ENCODE measurements at regions not wholly inside any gene's neighbourhood (a gene's known extent, or its start where the extent isn't known, plus 50 kb on each side); places are given as distances from the start of the nearest gene placed in this dataset.

DNA sequence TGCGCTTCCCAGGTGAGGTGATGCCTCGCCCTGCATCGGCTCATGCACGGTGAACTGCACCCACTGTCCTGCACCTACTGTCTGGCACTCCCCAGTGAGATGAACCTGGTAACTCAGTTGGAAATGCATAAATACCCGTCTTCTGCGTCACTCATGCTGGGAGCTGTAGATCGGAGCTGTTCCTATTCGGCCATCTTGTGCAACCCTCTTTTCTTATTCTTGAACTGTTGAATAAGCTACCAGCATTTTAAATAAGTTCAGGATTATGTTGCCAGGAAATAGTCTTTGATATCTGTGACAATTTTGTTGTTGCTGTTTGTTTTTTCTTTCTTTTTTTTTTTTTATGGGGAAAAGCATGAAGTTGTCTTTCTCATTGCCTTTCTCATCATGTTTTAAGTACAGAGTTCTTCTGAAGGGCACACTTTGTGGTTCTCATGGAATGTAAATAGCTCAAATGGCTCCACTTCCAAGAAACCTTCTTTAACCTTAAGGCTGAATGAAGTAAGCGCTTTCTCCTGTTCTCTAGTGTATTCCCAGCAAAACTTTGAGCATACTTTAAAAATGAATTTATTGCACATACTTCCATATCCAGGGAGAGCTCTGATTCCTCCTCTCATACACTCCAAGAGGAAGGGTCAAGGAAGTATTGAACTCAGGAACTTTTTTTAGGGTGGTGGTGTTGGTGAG lies 468.0 kb upstream of the TBL1XR1 start:
- no peaks in the 10 kb centered on the region for H3K36me3 ChIP-seq (ENCODE audit: control insufficient read depth, insufficient read depth, low read length)
- no peaks in the 10 kb centered on the region for H3K27me3 ChIP-seq (ENCODE audit: control insufficient read depth, insufficient read depth, low read length)
- no peak overlapping the region for H3K4me3 ChIP-seq (ENCODE audit: low read depth, low read length)
- TF ChIP-seq, protein P1, sequence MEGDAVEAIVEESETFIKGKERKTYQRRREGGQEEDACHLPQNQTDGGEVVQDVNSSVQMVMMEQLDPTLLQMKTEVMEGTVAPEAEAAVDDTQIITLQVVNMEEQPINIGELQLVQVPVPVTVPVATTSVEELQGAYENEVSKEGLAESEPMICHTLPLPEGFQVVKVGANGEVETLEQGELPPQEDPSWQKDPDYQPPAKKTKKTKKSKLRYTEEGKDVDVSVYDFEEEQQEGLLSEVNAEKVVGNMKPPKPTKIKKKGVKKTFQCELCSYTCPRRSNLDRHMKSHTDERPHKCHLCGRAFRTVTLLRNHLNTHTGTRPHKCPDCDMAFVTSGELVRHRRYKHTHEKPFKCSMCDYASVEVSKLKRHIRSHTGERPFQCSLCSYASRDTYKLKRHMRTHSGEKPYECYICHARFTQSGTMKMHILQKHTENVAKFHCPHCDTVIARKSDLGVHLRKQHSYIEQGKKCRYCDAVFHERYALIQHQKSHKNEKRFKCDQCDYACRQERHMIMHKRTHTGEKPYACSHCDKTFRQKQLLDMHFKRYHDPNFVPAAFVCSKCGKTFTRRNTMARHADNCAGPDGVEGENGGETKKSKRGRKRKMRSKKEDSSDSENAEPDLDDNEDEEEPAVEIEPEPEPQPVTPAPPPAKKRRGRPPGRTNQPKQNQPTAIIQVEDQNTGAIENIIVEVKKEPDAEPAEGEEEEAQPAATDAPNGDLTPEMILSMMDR (IDR thresholded peaks at IDR 0.05; ENCODE audit: insufficient read depth, low read length, severe bottlenecking), result no peak
- no peak for DNase-seq (ENCODE audit: low read depth)
- no peak for FAIRE-seq

DNA sequence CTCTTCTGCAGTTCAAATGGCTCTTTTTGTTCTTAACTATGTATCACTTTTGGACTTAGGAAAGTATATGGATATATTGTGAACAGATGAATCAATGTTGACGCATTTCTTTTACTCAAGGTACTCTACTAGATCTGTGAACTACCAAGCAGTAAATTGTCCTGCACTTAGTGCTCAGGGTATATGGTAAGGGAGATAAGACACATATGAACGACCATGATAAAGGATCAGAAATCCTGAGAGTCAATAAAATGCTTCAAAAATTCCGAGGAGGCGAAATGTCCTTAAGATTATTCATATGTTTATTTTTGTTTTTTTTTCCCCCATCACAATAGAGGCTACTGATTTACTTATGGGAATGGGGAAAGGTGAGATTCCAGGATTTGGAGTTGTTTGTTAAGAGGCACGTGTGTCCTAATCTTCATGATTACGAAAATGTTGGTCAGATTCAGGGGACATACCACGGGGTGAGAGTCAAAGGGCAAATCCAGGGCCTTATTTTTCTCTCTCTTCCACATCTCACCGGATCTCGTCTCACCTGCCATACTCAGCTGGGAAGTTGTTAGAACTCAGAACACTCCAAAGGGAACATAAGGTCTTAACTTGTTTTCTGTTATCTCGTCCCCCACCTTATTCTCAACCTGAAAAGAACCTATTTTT lies 475.1 kb upstream of the TBL1XR1 start:
- H3K4me3 ChIP-seq (ENCODE audit: low read depth, low read length), result no peak overlapping the region
- FAIRE-seq, result no peak
- no peaks in the 10 kb centered on the region for H3K27me3 ChIP-seq (ENCODE audit: control insufficient read depth, insufficient read depth, low read length)
- DNase-seq (ENCODE audit: low read depth), result no peak
- TF ChIP-seq, protein P1 (IDR thresholded peaks at IDR 0.05; ENCODE audit: insufficient read depth, low read length, severe bottlenecking), result no peak
- H3K36me3 ChIP-seq (ENCODE audit: control insufficient read depth, insufficient read depth, low read length), result no peaks in the 10 kb centered on the region

DNA sequence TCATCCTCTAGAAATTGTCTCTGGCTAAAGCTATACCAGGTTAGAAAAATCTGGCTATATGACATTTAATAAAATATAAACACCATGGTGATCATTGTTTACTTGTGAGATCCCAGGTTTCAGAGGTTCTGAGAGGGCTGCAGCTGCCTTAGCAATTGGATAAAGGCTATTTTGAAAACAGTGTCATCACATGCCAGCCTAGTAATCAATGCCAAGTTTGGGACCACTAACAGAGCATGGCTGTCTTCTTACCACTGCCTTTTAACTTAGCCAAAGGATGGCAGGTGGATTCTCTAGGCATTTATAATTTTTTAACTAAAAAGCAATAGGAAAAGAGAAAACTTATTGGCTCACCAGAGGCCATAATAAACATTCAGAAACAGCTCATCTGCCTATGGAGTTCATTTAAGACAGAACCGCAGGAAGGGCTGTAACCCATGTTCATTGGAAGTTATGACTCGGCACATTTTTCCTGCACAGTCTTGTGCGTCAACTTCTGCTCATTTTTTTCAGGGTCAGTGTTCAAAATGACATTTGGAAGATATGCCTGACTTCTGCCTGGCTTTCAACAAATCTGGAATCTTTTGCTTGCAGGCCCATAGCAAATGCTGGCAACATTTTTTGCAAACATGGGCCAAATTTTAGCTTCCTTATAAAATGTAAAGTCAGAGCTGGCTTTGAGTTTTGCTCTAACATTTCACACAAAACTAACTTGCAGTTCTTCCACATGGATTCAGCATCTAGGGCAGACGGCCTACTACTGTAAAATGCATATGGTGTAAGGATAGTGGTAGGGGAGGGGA lies 476.0 kb upstream of the TBL1XR1 start:
- Histone ChIP-seq H3K27me3 (ENCODE audit: control insufficient read depth, insufficient read depth, low read length) (no peaks in the 10 kb centered on the region), H3K36me3 (ENCODE audit: control insufficient read depth, insufficient read depth, low read length) (no peaks in the 10 kb centered on the region), H3K4me3 (ENCODE audit: low read depth, low read length) (no peak overlapping the region)
- TF ChIP-seq, protein P1 (IDR thresholded peaks at IDR 0.05; ENCODE audit: insufficient read depth, low read length, severe bottlenecking), result no peak
- peak; percentile 66 for DNase-seq (ENCODE audit: low read depth)
- no peak for FAIRE-seq

DNA sequence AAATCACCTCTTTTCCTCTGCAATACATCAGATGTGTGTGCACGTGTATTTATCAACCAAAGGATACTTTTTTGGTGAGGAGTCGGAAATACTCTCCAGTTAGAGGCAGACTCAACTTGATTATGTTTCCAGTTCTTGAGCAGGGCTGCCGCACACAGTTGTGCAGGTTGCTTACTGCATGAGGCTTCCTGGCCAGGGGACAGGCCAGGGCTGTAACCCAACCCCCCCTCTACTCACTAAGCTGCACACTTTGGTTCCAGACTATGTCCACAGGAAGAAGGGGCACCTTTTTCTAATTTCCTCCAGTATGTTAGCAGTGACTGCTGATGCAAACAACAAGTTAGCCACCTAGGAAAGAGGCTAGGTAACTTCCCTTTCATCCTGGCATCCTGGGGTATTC lies 476.9 kb upstream of the TBL1XR1 start:
- H3K36me3 ChIP-seq (ENCODE audit: control insufficient read depth, insufficient read depth, low read length), result no peaks in the 10 kb centered on the region
- DNase-seq (ENCODE audit: low read depth) (no peak), FAIRE-seq (no peak)
- TF ChIP-seq, protein P1 (IDR thresholded peaks at IDR 0.05; ENCODE audit: insufficient read depth, low read length, severe bottlenecking), result no peak
- no peaks in the 10 kb centered on the region for H3K27me3 ChIP-seq (ENCODE audit: control insufficient read depth, insufficient read depth, low read length)
- H3K4me3 ChIP-seq (ENCODE audit: low read depth, low read length), result no peak overlapping the region

DNA sequence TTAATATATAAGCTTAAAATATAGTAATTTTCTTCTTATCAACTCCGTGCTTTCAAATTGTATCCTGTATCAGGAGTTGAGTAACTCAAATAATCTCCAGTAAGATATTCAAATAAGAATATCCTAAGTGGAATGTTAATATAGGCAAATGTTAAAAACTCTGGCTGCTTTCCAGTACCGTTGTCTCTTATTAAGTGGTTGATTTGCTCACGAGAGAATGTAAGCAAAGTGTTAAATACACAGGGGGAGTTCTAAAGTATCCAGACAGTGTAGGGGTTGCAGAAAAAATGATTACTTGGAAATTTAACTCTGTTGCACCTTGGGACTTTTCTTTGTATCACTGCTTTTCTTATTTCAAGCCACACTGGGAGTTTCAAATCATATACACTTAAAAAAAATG lies 478.9 kb upstream of the TBL1XR1 start:
- DNase-seq (ENCODE audit: low read depth) (no peak), FAIRE-seq (no peak)
- Histone ChIP-seq H3K27me3 (ENCODE audit: control insufficient read depth, insufficient read depth, low read length) (no peaks in the 10 kb centered on the region), H3K4me3 (ENCODE audit: low read depth, low read length) (no peak overlapping the region), H3K36me3 (ENCODE audit: control insufficient read depth, insufficient read depth, low read length) (no peaks in the 10 kb centered on the region)
- TF ChIP-seq, protein P1 (IDR thresholded peaks at IDR 0.05; ENCODE audit: insufficient read depth, low read length, severe bottlenecking), result no peak
